NB4 (cell line): ENCODE measurements at regions not wholly inside any gene's neighbourhood (a gene's known extent, or its start where the extent isn't known, plus 50 kb on each side); places are given as distances from the start of the nearest gene placed in this dataset.

Source experiments
- DNase-seq: peaks from one replicate; pipeline ENCODE4 v3.0.0; 2010; ENCODE audit warnings: low read depth
- H3K4me3 ChIP-seq: one replicate; pipeline ENCODE4 v1.5.1; 2011; ENCODE audit warnings: mild to moderate bottlenecking, low read depth, low read length, moderate library complexity
- MYC ChIP-seq: IDR thresholded peaks from 2 replicates; pipeline ENCODE4 v1.6.1; 2011; ENCODE audit warnings: low read depth, low read length
- POLR2A ChIP-seq: IDR thresholded peaks from 2 replicates; pipeline ENCODE4 v1.6.1; 2011; ENCODE audit warnings: mild to moderate bottlenecking; ENCODE audit not compliant: insufficient read length; ENCODE audit errors: extremely low read depth
- TF ChIP-seq, protein P1 (sequence below): IDR thresholded peaks from one replicate; pipeline ENCODE4 v1.5.1; 2012; ENCODE audit warnings: low read depth, low read length
- TF ChIP-seq, protein P2 (sequence below): IDR thresholded peaks from 2 replicates; pipeline ENCODE4 v1.6.1; 2011; ENCODE audit warnings: low read depth, low read length

DNA sequence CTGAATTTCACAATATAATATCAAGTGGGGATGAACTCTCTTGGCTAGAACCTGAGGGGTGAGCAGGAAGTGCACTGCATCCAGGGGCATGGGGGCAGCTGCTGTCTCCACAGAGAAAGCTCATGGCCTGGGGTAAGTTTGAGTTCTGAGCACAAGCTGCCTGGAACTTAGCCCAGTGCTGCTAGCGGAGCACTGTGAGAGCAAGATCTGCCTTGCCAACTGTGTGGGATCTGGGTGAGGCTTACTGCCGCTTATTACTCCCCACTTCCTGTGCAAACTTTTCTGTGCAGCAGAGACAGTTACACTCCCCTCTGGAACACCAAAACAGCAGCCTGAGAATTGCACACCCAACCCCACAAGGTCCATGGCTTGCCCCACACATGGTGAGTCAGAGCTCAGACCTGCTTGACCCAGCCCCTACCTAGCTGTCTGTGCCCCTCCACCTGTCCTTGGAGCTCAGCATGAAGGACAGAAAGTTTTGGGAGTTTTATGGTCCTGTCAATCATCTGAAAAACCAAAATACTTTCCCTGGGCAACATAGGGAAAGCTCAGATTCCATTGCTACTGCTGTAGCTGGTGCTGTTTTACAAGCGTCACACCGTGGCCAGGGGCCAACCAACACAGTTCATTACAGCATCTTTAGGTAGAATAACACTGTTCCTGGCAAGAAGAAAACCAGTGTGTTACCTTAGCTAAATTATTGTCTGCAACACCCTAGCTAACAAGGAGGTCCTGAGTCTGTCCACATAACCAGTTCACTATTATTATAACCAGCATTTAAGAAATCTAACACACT is 762.1 kb upstream of the NEGR1 start:
- TF ChIP-seq, protein P1, sequence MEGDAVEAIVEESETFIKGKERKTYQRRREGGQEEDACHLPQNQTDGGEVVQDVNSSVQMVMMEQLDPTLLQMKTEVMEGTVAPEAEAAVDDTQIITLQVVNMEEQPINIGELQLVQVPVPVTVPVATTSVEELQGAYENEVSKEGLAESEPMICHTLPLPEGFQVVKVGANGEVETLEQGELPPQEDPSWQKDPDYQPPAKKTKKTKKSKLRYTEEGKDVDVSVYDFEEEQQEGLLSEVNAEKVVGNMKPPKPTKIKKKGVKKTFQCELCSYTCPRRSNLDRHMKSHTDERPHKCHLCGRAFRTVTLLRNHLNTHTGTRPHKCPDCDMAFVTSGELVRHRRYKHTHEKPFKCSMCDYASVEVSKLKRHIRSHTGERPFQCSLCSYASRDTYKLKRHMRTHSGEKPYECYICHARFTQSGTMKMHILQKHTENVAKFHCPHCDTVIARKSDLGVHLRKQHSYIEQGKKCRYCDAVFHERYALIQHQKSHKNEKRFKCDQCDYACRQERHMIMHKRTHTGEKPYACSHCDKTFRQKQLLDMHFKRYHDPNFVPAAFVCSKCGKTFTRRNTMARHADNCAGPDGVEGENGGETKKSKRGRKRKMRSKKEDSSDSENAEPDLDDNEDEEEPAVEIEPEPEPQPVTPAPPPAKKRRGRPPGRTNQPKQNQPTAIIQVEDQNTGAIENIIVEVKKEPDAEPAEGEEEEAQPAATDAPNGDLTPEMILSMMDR, result no peak
- TF ChIP-seq MYC (no peak), POLR2A (no peak)
- TF ChIP-seq, protein P2, sequence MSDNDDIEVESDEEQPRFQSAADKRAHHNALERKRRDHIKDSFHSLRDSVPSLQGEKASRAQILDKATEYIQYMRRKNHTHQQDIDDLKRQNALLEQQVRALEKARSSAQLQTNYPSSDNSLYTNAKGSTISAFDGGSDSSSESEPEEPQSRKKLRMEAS, result no peak
- DNase-seq, result peak; percentile 1
- H3K4me3 ChIP-seq, result no peak overlapping the region

DNA sequence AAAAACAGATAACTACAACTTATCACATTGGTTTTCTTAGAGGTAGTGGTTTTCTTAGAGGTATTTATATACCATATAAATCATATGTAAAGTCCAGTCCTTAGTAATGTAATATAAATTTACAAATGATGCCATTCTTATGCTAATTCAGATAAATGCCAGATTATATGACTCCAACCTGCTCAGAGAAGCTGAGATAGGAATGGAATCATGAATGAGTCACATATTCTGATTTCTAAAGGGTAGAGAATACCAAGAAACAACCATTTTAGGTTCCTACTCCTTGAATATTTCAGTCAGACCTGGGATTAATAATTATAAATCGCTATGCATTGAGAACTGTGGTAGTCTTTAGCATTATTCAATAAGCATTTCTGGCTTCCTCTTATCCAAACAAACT is 760.1 kb upstream of the NEGR1 start:
- no peak overlapping the region for H3K4me3 ChIP-seq
- TF ChIP-seq POLR2A, result no peak
- TF ChIP-seq, protein P2, result no peak
- no peak for TF ChIP-seq MYC
- TF ChIP-seq, protein P1, result no peak

DNA sequence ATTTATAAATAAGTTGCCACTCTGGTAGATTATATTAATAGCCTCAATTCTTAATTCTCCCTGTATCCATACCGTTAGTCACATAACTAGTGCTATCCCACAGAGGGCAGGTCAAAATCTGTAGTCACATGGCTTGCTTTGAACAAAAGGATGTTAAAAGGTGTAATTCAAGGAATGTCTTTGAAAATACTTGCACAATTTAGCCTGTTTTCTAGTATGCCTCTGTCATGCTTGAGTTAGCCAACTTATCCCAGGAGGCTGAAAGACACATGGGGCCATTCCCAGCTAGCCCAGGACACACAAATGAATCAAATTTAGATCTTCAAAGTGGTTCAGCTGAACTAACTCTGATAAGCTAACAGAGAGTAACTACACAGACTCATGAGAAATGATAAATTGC is 758.5 kb upstream of the NEGR1 start:
- H3K4me3 ChIP-seq, result no peak overlapping the region
- DNase-seq, result no peak
- TF ChIP-seq, protein P1, result no peak
- TF ChIP-seq MYC (no peak), POLR2A (no peak)
- TF ChIP-seq, protein P2, result no peak

More for the DNA sequence above, 760.1 kb upstream of the NEGR1 start:
- DNase-seq, result no peak

DNA sequence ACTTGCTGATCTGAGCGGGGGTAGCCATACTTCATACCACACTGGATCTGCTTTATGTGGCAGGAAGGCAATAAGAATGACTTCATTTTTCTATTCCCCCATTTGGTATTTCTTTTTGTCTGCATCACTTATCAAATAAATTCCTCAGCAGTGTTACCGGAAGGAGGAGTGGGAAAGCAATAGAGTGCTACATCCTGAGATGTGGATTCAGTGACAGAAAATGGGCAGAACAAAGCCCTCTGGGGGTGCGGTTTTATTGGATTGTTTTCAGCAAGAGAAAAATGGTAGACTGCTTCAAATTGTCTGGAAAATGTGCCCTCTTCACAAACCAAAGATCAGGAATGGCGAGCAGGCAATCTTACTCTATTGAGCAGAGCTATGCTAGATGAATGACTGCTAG is 751.9 kb upstream of the NEGR1 start:
- no peak overlapping the region for H3K4me3 ChIP-seq
- TF ChIP-seq, protein P2, result no peak
- TF ChIP-seq, protein P1, result no peak
- TF ChIP-seq POLR2A (no peak), MYC (no peak)
- DNase-seq, result no peak

DNA sequence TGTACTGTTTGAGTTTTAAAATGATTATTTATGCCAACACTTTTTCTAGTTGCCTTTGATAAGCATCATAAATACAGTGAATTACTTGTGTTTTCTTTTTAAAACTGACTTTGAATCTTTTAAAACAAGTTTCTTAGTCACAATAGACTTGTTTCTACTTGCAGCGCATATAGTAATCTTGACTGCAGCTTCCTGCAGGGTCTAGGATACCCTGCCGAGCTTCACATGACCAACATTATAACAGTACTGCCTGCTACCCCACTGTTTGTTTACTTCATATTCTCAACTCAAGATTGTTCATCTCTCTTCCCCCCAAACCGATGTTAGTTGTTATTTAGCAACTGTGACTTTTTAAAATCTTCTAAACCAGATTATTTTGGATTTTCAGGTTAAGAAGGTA is 751.3 kb upstream of the NEGR1 start:
- no peak for DNase-seq
- no peak overlapping the region for H3K4me3 ChIP-seq
- TF ChIP-seq, protein P1, result no peak
- TF ChIP-seq POLR2A (no peak), MYC (no peak)
- TF ChIP-seq, protein P2, result no peak
